ENCODE measurements at regions not wholly inside any gene's neighbourhood (a gene's known extent, or its start where the extent isn't known, plus 50 kb on each side); places are given as distances from the start of the nearest gene placed in this dataset.

DNA sequence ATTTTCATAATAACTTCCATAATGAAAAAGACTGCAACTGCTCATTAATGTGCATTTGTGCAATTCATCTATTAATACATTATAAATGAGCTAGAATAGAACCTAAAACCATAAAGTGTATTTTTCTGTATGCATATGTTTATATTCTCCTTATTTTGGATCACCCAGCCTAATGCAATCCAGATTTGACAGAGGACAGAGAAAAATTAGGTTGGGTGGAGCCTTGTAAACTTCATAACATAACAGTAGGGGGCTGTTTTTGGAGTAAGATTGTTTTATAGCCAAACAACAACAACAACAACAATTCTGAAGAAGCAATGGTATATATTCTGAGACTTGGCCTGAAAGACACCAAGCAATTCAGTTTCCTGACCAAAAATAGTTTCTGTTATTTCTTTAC, 615.3 kb upstream of the SLIT2 start:
- H3K4me3 ChIP-seq (ENCODE audit: low read depth, low read length), result no peak overlapping the region
- no peak overlapping the region for H2AFZ ChIP-seq (ENCODE audit: insufficient read depth, low read length, poor library complexity)
- no peak overlapping the region for H2BK12ac ChIP-seq (ENCODE audit: low read length)
- no peak overlapping the region for H3K9ac ChIP-seq (ENCODE audit: low read length)
- H3K18ac ChIP-seq (ENCODE audit: low read length), result no peak overlapping the region
- H3K27me3 ChIP-seq (ENCODE audit: insufficient read depth, low read length), result no peaks in the 10 kb centered on the region
- no peaks in the 10 kb centered on the region for H3K9me3 ChIP-seq (ENCODE audit: insufficient read depth, low read depth, low read length)
- H4K91ac ChIP-seq (ENCODE audit: low read depth, low read length), result no peak overlapping the region
- no peak overlapping the region for H3K27ac ChIP-seq (ENCODE audit: low read depth, low read length)
- no peak overlapping the region for H3K23ac ChIP-seq (ENCODE audit: low read length)
- H3K79me1 ChIP-seq (ENCODE audit: low read length), result no peaks in the 10 kb centered on the region
- H3K4me1 ChIP-seq (ENCODE audit: control insufficient read depth in 1 of 2, insufficient read depth in 2 of 2, low read length in 2 of 2), result no peaks in the 10 kb centered on the region
- H3K14ac ChIP-seq (ENCODE audit: low read length), result no peak overlapping the region
- H2BK120ac ChIP-seq (ENCODE audit: insufficient read depth, low read length, poor library complexity), result no peak overlapping the region
- H3K4ac ChIP-seq (ENCODE audit: low read depth, low read length), result no peak overlapping the region
- DNase-seq, result no peak
- no peak overlapping the region for H3K4me2 ChIP-seq (ENCODE audit: low read length)
- H4K12ac ChIP-seq (ENCODE audit: low read depth, low read length), result no peak overlapping the region
- no peaks in the 10 kb centered on the region for H3K79me2 ChIP-seq (ENCODE audit: control insufficient read depth, insufficient read depth, low read length, poor library complexity)
- H2BK5ac ChIP-seq (ENCODE audit: low read depth, low read length, poor library complexity), result no peak overlapping the region
- H2AK5ac ChIP-seq (ENCODE audit: low read length), result no peak overlapping the region
- no peak overlapping the region for H4K8ac ChIP-seq (ENCODE audit: low read depth, low read length)
- no peaks in the 10 kb centered on the region for H3K36me3 ChIP-seq (ENCODE audit: control insufficient read depth in 1 of 2, insufficient read depth in 2 of 2, low read length in 2 of 2)

GRCh38 chr4:19631814-19632213, 619.9 kb upstream of the SLIT2 start:
- H3K27ac ChIP-seq (ENCODE audit: low read depth, low read length), result no peak overlapping the region
- no peak overlapping the region for H4K12ac ChIP-seq (ENCODE audit: low read depth, low read length)
- no peaks in the 10 kb centered on the region for H3K9me3 ChIP-seq (ENCODE audit: insufficient read depth, low read depth, low read length)
- H4K91ac ChIP-seq (ENCODE audit: low read depth, low read length), result no peak overlapping the region
- H2BK12ac ChIP-seq (ENCODE audit: low read length), result no peak overlapping the region
- no peak overlapping the region for H3K9ac ChIP-seq (ENCODE audit: low read length)
- no peak for DNase-seq
- H3K79me1 ChIP-seq (ENCODE audit: low read length), result no peaks in the 10 kb centered on the region
- no peak overlapping the region for H3K14ac ChIP-seq (ENCODE audit: low read length)
- no peak overlapping the region for H2AK5ac ChIP-seq (ENCODE audit: low read length)
- no peaks in the 10 kb centered on the region for H3K36me3 ChIP-seq (ENCODE audit: control insufficient read depth in 1 of 2, insufficient read depth in 2 of 2, low read length in 2 of 2)
- no peak overlapping the region for H2BK5ac ChIP-seq (ENCODE audit: low read depth, low read length, poor library complexity)
- H2AFZ ChIP-seq (ENCODE audit: insufficient read depth, low read length, poor library complexity), result no peak overlapping the region
- no peaks in the 10 kb centered on the region for H3K79me2 ChIP-seq (ENCODE audit: control insufficient read depth, insufficient read depth, low read length, poor library complexity)
- H3K18ac ChIP-seq (ENCODE audit: low read length), result no peak overlapping the region
- H3K4me1 ChIP-seq (ENCODE audit: control insufficient read depth in 1 of 2, insufficient read depth in 2 of 2, low read length in 2 of 2), result no peaks in the 10 kb centered on the region
- no peak overlapping the region for H3K4me2 ChIP-seq (ENCODE audit: low read length)
- H3K4ac ChIP-seq (ENCODE audit: low read depth, low read length), result no peak overlapping the region
- H3K4me3 ChIP-seq (ENCODE audit: low read depth, low read length), result no peak overlapping the region
- no peak overlapping the region for H2BK120ac ChIP-seq (ENCODE audit: insufficient read depth, low read length, poor library complexity)
- WGBS (ENCODE audit: extremely low coverage, insufficient coverage, insufficient read length), result no CpG with 5 or more reads among the region's 1 CpG
- H4K8ac ChIP-seq (ENCODE audit: low read depth, low read length), result no peak overlapping the region
- no peaks in the 10 kb centered on the region for H3K27me3 ChIP-seq (ENCODE audit: insufficient read depth, low read length)
- no peak overlapping the region for H3K23ac ChIP-seq (ENCODE audit: low read length)

- H2AK5ac ChIP-seq (ENCODE audit: low read length), result no peak overlapping the region
These were observed 627.8 kb upstream of the SLIT2 start for GRCh38 chr4:19623866-19624265.

DNA sequence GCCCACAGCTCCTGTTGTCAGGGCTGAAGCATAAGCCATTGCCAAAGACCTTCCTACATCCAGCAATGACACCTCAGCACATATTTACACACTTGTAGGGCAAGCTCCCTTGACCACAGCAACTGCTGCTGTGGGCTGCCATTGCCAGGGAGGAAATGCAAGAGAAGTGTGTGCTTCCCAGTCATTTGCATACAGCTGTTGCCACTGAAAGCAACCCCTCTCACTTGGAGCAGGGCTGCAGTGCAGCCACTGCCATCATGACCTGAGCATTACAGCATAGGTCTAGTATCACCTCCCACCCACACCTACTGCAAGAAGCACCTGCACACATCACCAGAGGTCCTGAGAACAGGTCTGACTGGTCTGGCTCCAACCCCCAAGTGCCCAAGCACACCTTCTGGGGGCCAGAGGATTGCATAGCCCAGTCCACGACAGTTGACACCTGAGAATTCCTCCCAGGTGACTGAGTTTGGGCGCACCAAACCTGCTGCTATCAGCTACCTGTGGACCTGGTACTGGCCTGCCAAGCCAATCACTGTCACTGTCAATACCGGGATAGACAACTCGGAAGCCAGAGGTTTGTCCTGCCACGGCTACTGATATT, 636.5 kb upstream of the SLIT2 start:
- Histone ChIP-seq H2BK120ac (ENCODE audit: insufficient read depth, low read length, poor library complexity) (no peak overlapping the region), H2AFZ (ENCODE audit: insufficient read depth, low read length, poor library complexity) (no peak overlapping the region), H3K79me1 (ENCODE audit: low read length) (no peaks in the 10 kb centered on the region), H2BK12ac (ENCODE audit: low read length) (no peak overlapping the region), H3K4me3 (ENCODE audit: low read depth, low read length) (no peak overlapping the region), H4K91ac (ENCODE audit: low read depth, low read length) (no peak overlapping the region), H4K12ac (ENCODE audit: low read depth, low read length) (no peak overlapping the region), H3K23ac (ENCODE audit: low read length) (no peak overlapping the region), H2BK5ac (ENCODE audit: low read depth, low read length, poor library complexity) (no peak overlapping the region), H3K4me2 (ENCODE audit: low read length) (no peak overlapping the region), H3K27ac (ENCODE audit: low read depth, low read length) (no peak overlapping the region), H3K27me3 (ENCODE audit: insufficient read depth, low read length) (no peaks in the 10 kb centered on the region), H3K9me3 (ENCODE audit: insufficient read depth, low read depth, low read length) (peaks cover 4% of the 10 kb centered on the region), H3K4me1 (ENCODE audit: control insufficient read depth in 1 of 2, insufficient read depth in 2 of 2, low read length in 2 of 2) (peaks cover 0 to 4% of the 10 kb centered on the region in 2 experiments), H3K14ac (ENCODE audit: low read length) (no peak overlapping the region), H3K79me2 (ENCODE audit: control insufficient read depth, insufficient read depth, low read length, poor library complexity) (no peaks in the 10 kb centered on the region), H3K36me3 (ENCODE audit: control insufficient read depth in 1 of 2, insufficient read depth in 2 of 2, low read length in 2 of 2) (no peaks in the 10 kb centered on the region), H3K9ac (ENCODE audit: low read length) (no peak overlapping the region), H4K8ac (ENCODE audit: low read depth, low read length) (no peak overlapping the region), H3K4ac (ENCODE audit: low read depth, low read length) (no peak overlapping the region), H3K18ac (ENCODE audit: low read length) (no peak overlapping the region), H2AK5ac (ENCODE audit: low read length) (no peak overlapping the region)
- no CpG with 5 or more reads among the region's 5 CpGs for WGBS (ENCODE audit: extremely low coverage, insufficient coverage, insufficient read length)
- peak in 1 of 2 donors; percentile 6 for DNase-seq

More at GRCh38 chr4:19623866-19624265, 627.8 kb upstream of the SLIT2 start:
- Histone ChIP-seq H3K27me3 (ENCODE audit: insufficient read depth, low read length) (no peaks in the 10 kb centered on the region), H3K18ac (ENCODE audit: low read length) (no peak overlapping the region), H3K36me3 (ENCODE audit: control insufficient read depth in 1 of 2, insufficient read depth in 2 of 2, low read length in 2 of 2) (no peaks in the 10 kb centered on the region), H3K79me2 (ENCODE audit: control insufficient read depth, insufficient read depth, low read length, poor library complexity) (no peaks in the 10 kb centered on the region), H3K14ac (ENCODE audit: low read length) (no peak overlapping the region), H3K4ac (ENCODE audit: low read depth, low read length) (no peak overlapping the region), H3K4me2 (ENCODE audit: low read length) (no peak overlapping the region), H3K9ac (ENCODE audit: low read length) (no peak overlapping the region), H3K27ac (ENCODE audit: low read depth, low read length) (no peak overlapping the region), H3K4me3 (ENCODE audit: low read depth, low read length) (no peak overlapping the region), H2BK120ac (ENCODE audit: insufficient read depth, low read length, poor library complexity) (no peak overlapping the region), H3K23ac (ENCODE audit: low read length) (no peak overlapping the region), H2BK5ac (ENCODE audit: low read depth, low read length, poor library complexity) (no peak overlapping the region), H3K79me1 (ENCODE audit: low read length) (no peaks in the 10 kb centered on the region), H4K91ac (ENCODE audit: low read depth, low read length) (no peak overlapping the region), H2BK12ac (ENCODE audit: low read length) (no peak overlapping the region), H3K4me1 (ENCODE audit: control insufficient read depth in 1 of 2, insufficient read depth in 2 of 2, low read length in 2 of 2) (no peaks in the 10 kb centered on the region), H4K8ac (ENCODE audit: low read depth, low read length) (no peak overlapping the region), H4K12ac (ENCODE audit: low read depth, low read length) (no peak overlapping the region), H3K9me3 (ENCODE audit: insufficient read depth, low read depth, low read length) (no peaks in the 10 kb centered on the region), H2AFZ (ENCODE audit: insufficient read depth, low read length, poor library complexity) (no peak overlapping the region)
- no peak for DNase-seq
- no CpG with 5 or more reads among the region's 1 CpG for WGBS (ENCODE audit: extremely low coverage, insufficient coverage, insufficient read length)
